Stimulated activated CD8-positive, alpha-beta memory T cell treated with anti-CD3 and anti-CD28 coated beads, Interleukin-2, amount 100 ng/mL, for 48 hours (primary cell): ENCODE measurements at regions not wholly inside any gene's neighbourhood (a gene's known extent, or its start where the extent isn't known, plus 50 kb on each side); places are given as distances from the start of the nearest gene placed in this dataset.

Source experiments
- DNase-seq, 2 donors: peaks; one replicate each; pipeline ENCODE4 v3.0.0-alpha.2; 2020; ENCODE audit warnings: low read depth in 2 of 2

GRCh38 chr7:142371586-142372377, 113.9 kb upstream of the PRSS58 start:
- no peak for DNase-seq

GRCh38 chr7:142365410-142365842, 107.6 kb upstream of the PRSS58 start:
- no peak for DNase-seq

- no peak for DNase-seq
Measured at GRCh38 chr7:142364551-142364950, 106.7 kb upstream of the PRSS58 start.

- no peak for DNase-seq
Measured at GRCh38 chr7:142362349-142362748, 104.5 kb upstream of the PRSS58 start.

GRCh38 chr7:142359694-142360279, 101.9 kb upstream of the PRSS58 start:
- DNase-seq: no peak

- DNase-seq: no peak
Measured at GRCh38 chr7:142357953-142358520, 100.2 kb upstream of the PRSS58 start.

GRCh38 chr7:142356166-142356565, 98.3 kb upstream of the PRSS58 start:
- no peak for DNase-seq

- DNase-seq: no peak
Measured at GRCh38 chr7:142355328-142355727, 97.5 kb upstream of the PRSS58 start.

GRCh38 chr7:142353147-142354060, 95.5 kb upstream of the PRSS58 start:
- DNase-seq: no peak

- DNase-seq: no peak
Measured at GRCh38 chr7:142352543-142352942, 94.7 kb upstream of the PRSS58 start.

- DNase-seq: no peak
Measured at GRCh38 chr7:142351145-142351544, 93.3 kb upstream of the PRSS58 start.

GRCh38 chr7:142349670-142350405, 92.0 kb upstream of the PRSS58 start:
- DNase-seq: no peak

GRCh38 chr7:142348921-142349405, 91.1 kb upstream of the PRSS58 start:
- no peak for DNase-seq

- DNase-seq: no peak
Measured at GRCh38 chr7:142348100-142348499, 90.2 kb upstream of the PRSS58 start.

- DNase-seq: no peak
Measured at GRCh38 chr7:142347091-142347490, 89.2 kb upstream of the PRSS58 start.

GRCh38 chr7:142345811-142346210, 88.0 kb upstream of the PRSS58 start:
- DNase-seq: no peak

GRCh38 chr7:142338633-142339501, 81.0 kb upstream of the PRSS58 start:
- no peak for DNase-seq

- no peak for DNase-seq
Measured at GRCh38 chr7:142337054-142338001, 79.5 kb upstream of the PRSS58 start.

- DNase-seq: no peak
Measured at GRCh38 chr7:142334806-142335205, 76.9 kb upstream of the PRSS58 start.
